NT2/D1 (cell line): ENCODE measurements at regions not wholly inside any gene's neighbourhood (a gene's known extent, or its start where the extent isn't known, plus 50 kb on each side); places are given as distances from the start of the nearest gene placed in this dataset.

Experiments used
- DNase-seq: peaks from one replicate; pipeline ENCODE4 v3.0.0-alpha.2; 2011; ENCODE audit warnings: low read depth, low spot score
- H3K27me3 ChIP-seq: 2 replicates; pipeline ENCODE4 v1.6.0; 2011; ENCODE audit warnings: mild to moderate bottlenecking; ENCODE audit not compliant: insufficient read length, insufficient read depth
- H3K36me3 ChIP-seq: 2 replicates; pipeline ENCODE4 v1.6.1; 2011; ENCODE audit warnings: mild to moderate bottlenecking, low read length, mixed read lengths; ENCODE audit not compliant: insufficient read depth, insufficient read length
- H3K4me1 ChIP-seq: 2 replicates; pipeline ENCODE4 v1.5.1; 2011; ENCODE audit not compliant: insufficient read depth, insufficient read length
- H3K4me3 ChIP-seq: 2 replicates; pipeline ENCODE4 v1.5.1; 2011; ENCODE audit warnings: low read depth; ENCODE audit not compliant: insufficient read length
- H3K9ac ChIP-seq: 2 replicates; pipeline ENCODE4 v1.6.0; 2011; ENCODE audit warnings: low read depth; ENCODE audit not compliant: insufficient read length
- H3K9me3 ChIP-seq: 2 replicates; pipeline ENCODE4 v1.5.1; 2011; ENCODE audit warnings: mild to moderate bottlenecking, low read length; ENCODE audit not compliant: insufficient read depth
- SUZ12 ChIP-seq: IDR thresholded peaks from 2 replicates; pipeline ENCODE4 v1.6.1; 2011; ENCODE audit not compliant: insufficient read length, insufficient read depth; ENCODE audit errors: extremely low read depth
- YY1 ChIP-seq: IDR thresholded peaks from 2 replicates; pipeline ENCODE4 v1.6.1; 2011; ENCODE audit not compliant: insufficient read length, insufficient read depth
- ZNF274 ChIP-seq: IDR thresholded peaks from 2 replicates; pipeline ENCODE4 v1.6.1; 2011; ENCODE audit warnings: mild to moderate bottlenecking, low read depth, low read length

- DNase-seq: no peak
- H3K9me3 ChIP-seq: no peaks in the 10 kb centered on the region
- no peak overlapping the region for H3K4me3 ChIP-seq
- peaks cover 13% of the 10 kb centered on the region for H3K4me1 ChIP-seq
- no peaks in the 10 kb centered on the region for H3K27me3 ChIP-seq
- no peak for TF ChIP-seq SUZ12
- TF ChIP-seq ZNF274: no peak
- no peak for TF ChIP-seq YY1
- H3K9ac ChIP-seq: peak overlapping the region; percentile 8
- no peaks in the 10 kb centered on the region for H3K36me3 ChIP-seq
Observed at GRCh38 chr15:99446565-99447496, 119.0 kb upstream of the MEF2A start.

DNA sequence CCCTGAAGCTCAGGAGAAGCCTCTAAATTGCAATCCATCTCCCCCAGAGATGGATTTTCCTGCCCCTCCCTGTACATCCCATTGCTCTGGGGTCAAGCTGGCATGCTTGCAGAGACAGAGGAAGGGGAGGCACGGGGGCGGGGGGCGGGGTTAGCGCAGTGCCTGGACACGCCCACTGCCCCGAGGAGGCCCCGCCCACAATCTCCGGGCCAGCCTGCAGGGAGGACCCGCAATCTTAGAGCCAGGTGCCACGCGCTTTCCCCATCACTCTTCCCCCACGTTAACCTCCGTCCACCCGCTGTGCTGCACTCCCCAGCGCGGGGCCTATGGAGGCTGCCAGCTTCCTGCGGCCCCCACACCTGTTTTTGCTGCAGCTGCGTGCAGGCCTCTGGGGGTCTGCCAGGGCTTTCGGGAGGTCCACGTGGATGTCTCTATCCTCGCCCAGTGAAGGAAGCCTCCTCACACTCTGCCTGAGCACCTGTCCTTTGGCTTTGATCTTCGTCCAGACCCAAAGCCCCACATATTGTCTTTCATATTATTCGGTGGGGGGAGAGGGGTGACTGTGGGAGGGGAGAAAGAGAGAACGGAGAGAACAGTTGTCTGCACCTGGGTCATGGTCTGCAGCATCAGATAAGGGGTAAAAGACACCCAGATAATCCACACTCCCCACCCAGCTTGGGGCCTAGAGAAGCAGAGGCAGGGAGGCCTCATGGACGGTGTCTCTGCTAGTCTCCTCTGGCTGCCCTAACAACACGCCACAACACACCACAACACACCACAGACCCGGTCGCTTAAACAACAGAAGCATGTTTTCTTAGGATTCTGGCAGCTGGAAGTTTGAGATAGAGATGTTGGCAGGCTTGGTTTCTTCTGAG, 118.0 kb upstream of the MEF2A start:
- peaks cover 19% of the 10 kb centered on the region for H3K4me1 ChIP-seq
- H3K36me3 ChIP-seq: no peaks in the 10 kb centered on the region
- no peak overlapping the region for H3K4me3 ChIP-seq
- no peak for DNase-seq
- peaks cover 4% of the 10 kb centered on the region for H3K27me3 ChIP-seq
- no peaks in the 10 kb centered on the region for H3K9me3 ChIP-seq
- TF ChIP-seq YY1 (no peak), ZNF274 (no peak), SUZ12 (no peak)
- no peak overlapping the region for H3K9ac ChIP-seq

DNA sequence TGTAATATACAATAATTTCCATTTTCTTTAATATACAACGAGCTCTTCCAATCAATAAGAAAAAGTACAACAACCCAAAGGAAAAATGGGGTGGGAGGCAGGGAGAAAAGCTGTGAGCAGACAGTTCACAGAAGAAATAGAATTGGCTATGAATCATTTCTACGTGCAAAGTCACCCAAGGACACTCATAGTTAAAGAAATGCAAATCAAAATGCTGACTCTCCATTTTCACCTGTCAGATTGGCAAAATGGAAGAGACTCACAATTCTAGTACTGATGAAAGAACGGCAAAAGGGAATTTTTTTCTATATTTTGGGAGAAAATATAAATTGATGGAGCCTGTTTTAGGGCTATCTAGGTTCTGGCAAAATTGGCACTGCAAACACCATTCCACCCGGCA, 116.3 kb upstream of the MEF2A start:
- Histone ChIP-seq H3K9me3 (no peaks in the 10 kb centered on the region), H3K4me3 (no peak overlapping the region), H3K36me3 (no peaks in the 10 kb centered on the region), H3K27me3 (peaks cover 4% of the 10 kb centered on the region), H3K4me1 (peaks cover 20% of the 10 kb centered on the region), H3K9ac (no peak overlapping the region)
- no peak for TF ChIP-seq ZNF274
- no peak for TF ChIP-seq SUZ12
- no peak for TF ChIP-seq YY1
- no peak for DNase-seq

GRCh38 chr15:99450896-99451358, 114.9 kb upstream of the MEF2A start:
- Histone ChIP-seq H3K9ac (no peak overlapping the region), H3K9me3 (no peaks in the 10 kb centered on the region), H3K27me3 (peaks cover 4% of the 10 kb centered on the region), H3K36me3 (no peaks in the 10 kb centered on the region), H3K4me1 (peaks cover 26% of the 10 kb centered on the region), H3K4me3 (no peak overlapping the region)
- TF ChIP-seq YY1 (no peak), ZNF274 (no peak), SUZ12 (no peak)
- DNase-seq: no peak

DNA sequence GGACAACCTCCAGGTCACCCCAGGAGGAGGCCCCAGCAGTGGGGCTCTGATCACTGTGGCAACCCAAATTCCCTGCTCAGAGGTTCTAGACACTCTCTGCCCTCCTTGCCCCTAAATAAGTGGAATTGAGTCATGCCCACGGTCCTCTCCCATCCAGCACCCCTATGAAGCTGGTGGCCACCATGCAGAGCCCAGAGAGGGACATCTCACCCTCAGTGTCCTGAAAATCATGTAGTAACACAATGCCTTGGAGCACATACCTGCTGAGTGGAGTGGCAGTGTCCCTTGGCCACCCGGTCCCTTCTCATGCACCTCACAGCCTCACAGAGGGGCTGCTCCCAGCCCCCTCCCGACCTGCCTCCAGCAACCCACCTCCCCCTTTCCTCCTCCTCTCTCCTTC, 114.3 kb upstream of the MEF2A start:
- H3K36me3 ChIP-seq: no peaks in the 10 kb centered on the region
- H3K9ac ChIP-seq: no peak overlapping the region
- H3K4me3 ChIP-seq: no peak overlapping the region
- H3K9me3 ChIP-seq: no peaks in the 10 kb centered on the region
- peaks cover 4% of the 10 kb centered on the region for H3K27me3 ChIP-seq
- TF ChIP-seq SUZ12: no peak
- no peak for TF ChIP-seq ZNF274
- no peak for TF ChIP-seq YY1
- DNase-seq: no peak
- peaks cover 26% of the 10 kb centered on the region for H3K4me1 ChIP-seq

DNA sequence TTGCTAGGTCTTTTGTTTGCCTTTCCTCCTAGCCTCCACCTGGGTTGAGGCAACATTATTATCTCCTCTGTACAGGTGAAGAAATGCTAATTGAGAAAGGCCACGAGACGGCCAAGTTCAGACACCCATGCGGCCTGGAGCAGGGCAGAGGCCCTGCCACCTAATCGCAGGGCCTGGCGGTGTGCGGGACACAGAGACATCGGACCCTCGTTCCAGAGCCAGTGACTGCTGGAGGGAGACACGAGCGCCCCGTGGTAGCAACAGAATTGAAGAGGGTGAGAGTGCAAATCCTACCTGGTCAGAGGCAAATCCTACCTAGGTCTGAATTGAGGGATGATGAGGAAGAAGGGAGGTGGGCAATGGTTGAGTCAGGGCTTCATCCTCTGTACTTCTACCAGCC, 113.8 kb upstream of the MEF2A start:
- TF ChIP-seq YY1 (no peak), ZNF274 (no peak), SUZ12 (no peak)
- H3K36me3 ChIP-seq: no peaks in the 10 kb centered on the region
- peaks cover 4% of the 10 kb centered on the region for H3K27me3 ChIP-seq
- no peak overlapping the region for H3K9ac ChIP-seq
- no peak for DNase-seq
- no peak overlapping the region for H3K4me3 ChIP-seq
- peaks cover 23% of the 10 kb centered on the region for H3K4me1 ChIP-seq
- no peaks in the 10 kb centered on the region for H3K9me3 ChIP-seq
